WTC11 (cell line): ENCODE measurements at regions not wholly inside any gene's neighbourhood (a gene's known extent, or its start where the extent isn't known, plus 50 kb on each side); places are given as distances from the start of the nearest gene placed in this dataset.

ENCODE experiments used
- ATAC-seq: fragments of 200-7000 bp; cut with Tn5 transposase; 2 replicates; pipeline ENCODE4 v1.10.0; 2021; ENCODE audit warnings: mild to moderate bottlenecking, moderate library complexity
- CTCF ChIA-PET: fragments of 300-600 bp; sonication (Branson Sonifier 250); formaldehyde crosslinking; loops from one replicate; lab custom pipeline; 2021; ENCODE audit warnings: antibody characterized with exemption; lab: Charles Lee
- POLR2A ChIA-PET: fragments of 350-600 bp; sonication (Branson Sonifier 250); formaldehyde crosslinking; loops from one replicate; lab custom pipeline; 2021; ENCODE audit warnings: antibody characterized with exemption; lab: Charles Lee
- DNase-seq: peaks from one replicate; pipeline ENCODE4 v3.0.0; 2021; ENCODE audit warnings: low spot score
- H3K27ac Mint-ChIP-seq: 2 replicates; pipeline ENCODE4 v1.8.0; 2021; ENCODE audit warnings: mixed read lengths
- H3K27me3 Mint-ChIP-seq: 2 replicates; pipeline ENCODE4 v1.8.0; 2021; ENCODE audit warnings: low read depth, mild to moderate bottlenecking, moderate library complexity, mixed read lengths
- H3K36me3 Mint-ChIP-seq: 2 replicates; pipeline ENCODE4 v1.8.0; 2021; ENCODE audit warnings: mixed read lengths
- H3K4me1 Mint-ChIP-seq: 2 replicates; pipeline ENCODE4 v1.8.0; 2022; ENCODE audit warnings: mixed read lengths
- H3K4me3 Mint-ChIP-seq: 2 replicates; pipeline ENCODE4 v1.8.0; 2021; ENCODE audit warnings: mild to moderate bottlenecking, moderate library complexity, mixed read lengths
- H3K9me3 Mint-ChIP-seq: 2 replicates; pipeline ENCODE4 v1.8.0; 2021; ENCODE audit warnings: mixed read lengths
- ARID4B ChIP-seq: sonication (generic); formaldehyde crosslinking; IDR thresholded peaks from 2 replicates; pipeline ENCODE4 v1.8.0; 2023; ENCODE audit warnings: missing genetic modification reagents, mild to moderate bottlenecking, borderline replicate concordance
- CBFB ChIP-seq: sonication (generic); formaldehyde crosslinking; IDR thresholded peaks from 2 replicates; pipeline ENCODE4 v1.8.1; 2022; ENCODE audit warnings: mild to moderate bottlenecking, low read depth, missing genetic modification reagents
- CREM ChIP-seq: sonication (generic); formaldehyde crosslinking; IDR thresholded peaks from 2 replicates; pipeline ENCODE4 v1.8.1; 2022; ENCODE audit warnings: mild to moderate bottlenecking, missing genetic modification reagents, moderate library complexity
- GRHL2 ChIP-seq: fragments of 250-450 bp; sonication (Bioruptor Pico); IDR thresholded peaks from 2 replicates; pipeline ENCODE4 v1.8.0; 2022; ENCODE audit warnings: mild to moderate bottlenecking, moderate library complexity; ENCODE audit not compliant: insufficient replicate concordance, severe bottlenecking
- HMGXB4 ChIP-seq: sonication (generic); formaldehyde crosslinking; IDR thresholded peaks from 2 replicates; pipeline ENCODE4 v1.8.1; 2023; ENCODE audit warnings: mild to moderate bottlenecking, moderate library complexity, missing genetic modification reagents
- IRF2 ChIP-seq: sonication (generic); formaldehyde crosslinking; IDR thresholded peaks from 2 replicates; pipeline ENCODE4 v1.8.0; 2022; ENCODE audit warnings: low read depth, missing genetic modification reagents, borderline replicate concordance
- JUN ChIP-seq: sonication (generic); formaldehyde crosslinking; IDR thresholded peaks from 2 replicates; pipeline ENCODE4 v1.8.0; 2023; ENCODE audit warnings: mild to moderate bottlenecking, missing genetic modification reagents
- OVOL2 ChIP-seq: fragments of 250-450 bp; sonication (Bioruptor Pico); IDR thresholded peaks from 2 replicates; pipeline ENCODE4 v1.9.0; 2021; ENCODE audit warnings: mild to moderate bottlenecking, borderline replicate concordance
- STAT6 ChIP-seq: sonication (generic); formaldehyde crosslinking; conservative IDR thresholded peaks from 2 replicates; pipeline ENCODE4 v1.8.1; 2023; ENCODE audit warnings: mild to moderate bottlenecking, low read depth, missing genetic modification reagents, moderate library complexity
- ZNF416 ChIP-seq: fragments of 250-450 bp; sonication (Bioruptor Pico); IDR thresholded peaks from 2 replicates; pipeline ENCODE4 v1.9.0; 2021; ENCODE audit warnings: mild to moderate bottlenecking, inconsistent platforms
- TF ChIP-seq, protein P1 (sequence below): sonication (generic); formaldehyde crosslinking; IDR thresholded peaks from 2 replicates; pipeline ENCODE4 v1.8.0; 2023; ENCODE audit warnings: missing genetic modification reagents
- TF ChIP-seq, protein P2 (sequence below): sonication (generic); formaldehyde crosslinking; IDR thresholded peaks from 2 replicates; pipeline ENCODE4 v1.8.1; 2023; ENCODE audit warnings: mild to moderate bottlenecking, missing genetic modification reagents, borderline replicate concordance
- TF ChIP-seq, protein P3 (sequence below): sonication (generic); formaldehyde crosslinking; IDR thresholded peaks from 2 replicates; pipeline ENCODE4 v1.8.0; 2023; ENCODE audit warnings: mild to moderate bottlenecking, missing genetic modification reagents
- TF ChIP-seq, protein P4 (sequence below): fragments of 250-450 bp; sonication (Bioruptor Pico); IDR thresholded peaks from 2 replicates; pipeline ENCODE4 v1.9.0; 2021; ENCODE audit warnings: moderate library complexity, mild to moderate bottlenecking, inconsistent platforms, borderline replicate concordance

GRCh38 chr2:240364961-240365775, 70.3 kb upstream of the GPC1 start (continued):
- TF ChIP-seq HMGXB4 (CRISPR knock-in tag) = no peak
- no peak for TF ChIP-seq GRHL2 (CRISPR knock-in tag)
- no peak for TF ChIP-seq OVOL2 (CRISPR knock-in tag)
- TF ChIP-seq, protein P1, sequence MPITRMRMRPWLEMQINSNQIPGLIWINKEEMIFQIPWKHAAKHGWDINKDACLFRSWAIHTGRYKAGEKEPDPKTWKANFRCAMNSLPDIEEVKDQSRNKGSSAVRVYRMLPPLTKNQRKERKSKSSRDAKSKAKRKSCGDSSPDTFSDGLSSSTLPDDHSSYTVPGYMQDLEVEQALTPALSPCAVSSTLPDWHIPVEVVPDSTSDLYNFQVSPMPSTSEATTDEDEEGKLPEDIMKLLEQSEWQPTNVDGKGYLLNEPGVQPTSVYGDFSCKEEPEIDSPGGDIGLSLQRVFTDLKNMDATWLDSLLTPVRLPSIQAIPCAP (CRISPR knock-in tag) = no peak
- TF ChIP-seq CBFB = no peak
- TF ChIP-seq, all 79 proteins: peak for 0

DNA sequence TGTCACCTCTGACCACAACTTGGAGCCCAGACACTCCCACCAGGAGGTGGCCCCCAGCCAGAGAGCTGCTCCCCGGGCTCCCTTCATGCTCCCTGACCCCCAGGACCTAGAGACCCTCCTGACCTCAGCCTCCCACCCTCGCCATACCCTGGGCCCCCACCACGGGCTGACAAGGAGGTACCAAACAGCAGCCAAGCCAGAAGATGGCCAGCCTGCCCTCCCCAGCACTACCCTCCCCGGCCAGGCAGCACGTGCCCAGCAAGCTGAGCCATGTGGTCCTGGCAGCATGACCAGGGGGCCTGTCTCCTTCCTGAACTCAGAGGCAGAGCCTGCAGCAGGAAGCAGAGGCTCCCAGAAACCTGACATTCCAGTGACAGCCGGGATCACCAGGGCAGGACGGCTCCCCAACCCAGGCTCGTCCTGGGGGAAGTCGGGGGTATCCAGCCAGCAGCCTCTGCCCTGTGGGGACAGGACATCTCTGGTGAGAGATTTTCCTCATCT, 69.4 kb upstream of the GPC1 start:
- Mint-ChIP-seq H3K4me3 (no peak overlapping the region), H3K36me3 (peaks cover 4% of the 10 kb centered on the region), H3K27me3 (peaks cover 2% of the 10 kb centered on the region), H3K27ac (no peak overlapping the region), H3K4me1 (peaks cover 4% of the 10 kb centered on the region; the same call in 1 of the 2 replicates), H3K9me3 (peaks cover 13% of the 10 kb centered on the region)
- ChIA-PET CTCF (no interaction called here), POLR2A (no interaction called here)
- no peak for ATAC-seq
- no peak for DNase-seq
- TF ChIP-seq, protein P2, sequence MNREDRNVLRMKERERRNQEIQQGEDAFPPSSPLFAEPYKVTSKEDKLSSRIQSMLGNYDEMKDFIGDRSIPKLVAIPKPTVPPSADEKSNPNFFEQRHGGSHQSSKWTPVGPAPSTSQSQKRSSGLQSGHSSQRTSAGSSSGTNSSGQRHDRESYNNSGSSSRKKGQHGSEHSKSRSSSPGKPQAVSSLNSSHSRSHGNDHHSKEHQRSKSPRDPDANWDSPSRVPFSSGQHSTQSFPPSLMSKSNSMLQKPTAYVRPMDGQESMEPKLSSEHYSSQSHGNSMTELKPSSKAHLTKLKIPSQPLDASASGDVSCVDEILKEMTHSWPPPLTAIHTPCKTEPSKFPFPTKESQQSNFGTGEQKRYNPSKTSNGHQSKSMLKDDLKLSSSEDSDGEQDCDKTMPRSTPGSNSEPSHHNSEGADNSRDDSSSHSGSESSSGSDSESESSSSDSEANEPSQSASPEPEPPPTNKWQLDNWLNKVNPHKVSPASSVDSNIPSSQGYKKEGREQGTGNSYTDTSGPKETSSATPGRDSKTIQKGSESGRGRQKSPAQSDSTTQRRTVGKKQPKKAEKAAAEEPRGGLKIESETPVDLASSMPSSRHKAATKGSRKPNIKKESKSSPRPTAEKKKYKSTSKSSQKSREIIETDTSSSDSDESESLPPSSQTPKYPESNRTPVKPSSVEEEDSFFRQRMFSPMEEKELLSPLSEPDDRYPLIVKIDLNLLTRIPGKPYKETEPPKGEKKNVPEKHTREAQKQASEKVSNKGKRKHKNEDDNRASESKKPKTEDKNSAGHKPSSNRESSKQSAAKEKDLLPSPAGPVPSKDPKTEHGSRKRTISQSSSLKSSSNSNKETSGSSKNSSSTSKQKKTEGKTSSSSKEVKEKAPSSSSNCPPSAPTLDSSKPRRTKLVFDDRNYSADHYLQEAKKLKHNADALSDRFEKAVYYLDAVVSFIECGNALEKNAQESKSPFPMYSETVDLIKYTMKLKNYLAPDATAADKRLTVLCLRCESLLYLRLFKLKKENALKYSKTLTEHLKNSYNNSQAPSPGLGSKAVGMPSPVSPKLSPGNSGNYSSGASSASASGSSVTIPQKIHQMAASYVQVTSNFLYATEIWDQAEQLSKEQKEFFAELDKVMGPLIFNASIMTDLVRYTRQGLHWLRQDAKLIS = no peak
- TF ChIP-seq, protein P3, sequence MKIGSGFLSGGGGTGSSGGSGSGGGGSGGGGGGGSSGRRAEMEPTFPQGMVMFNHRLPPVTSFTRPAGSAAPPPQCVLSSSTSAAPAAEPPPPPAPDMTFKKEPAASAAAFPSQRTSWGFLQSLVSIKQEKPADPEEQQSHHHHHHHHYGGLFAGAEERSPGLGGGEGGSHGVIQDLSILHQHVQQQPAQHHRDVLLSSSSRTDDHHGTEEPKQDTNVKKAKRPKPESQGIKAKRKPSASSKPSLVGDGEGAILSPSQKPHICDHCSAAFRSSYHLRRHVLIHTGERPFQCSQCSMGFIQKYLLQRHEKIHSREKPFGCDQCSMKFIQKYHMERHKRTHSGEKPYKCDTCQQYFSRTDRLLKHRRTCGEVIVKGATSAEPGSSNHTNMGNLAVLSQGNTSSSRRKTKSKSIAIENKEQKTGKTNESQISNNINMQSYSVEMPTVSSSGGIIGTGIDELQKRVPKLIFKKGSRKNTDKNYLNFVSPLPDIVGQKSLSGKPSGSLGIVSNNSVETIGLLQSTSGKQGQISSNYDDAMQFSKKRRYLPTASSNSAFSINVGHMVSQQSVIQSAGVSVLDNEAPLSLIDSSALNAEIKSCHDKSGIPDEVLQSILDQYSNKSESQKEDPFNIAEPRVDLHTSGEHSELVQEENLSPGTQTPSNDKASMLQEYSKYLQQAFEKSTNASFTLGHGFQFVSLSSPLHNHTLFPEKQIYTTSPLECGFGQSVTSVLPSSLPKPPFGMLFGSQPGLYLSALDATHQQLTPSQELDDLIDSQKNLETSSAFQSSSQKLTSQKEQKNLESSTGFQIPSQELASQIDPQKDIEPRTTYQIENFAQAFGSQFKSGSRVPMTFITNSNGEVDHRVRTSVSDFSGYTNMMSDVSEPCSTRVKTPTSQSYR (CRISPR knock-in tag) = no peak
- no peak for TF ChIP-seq ARID4B (CRISPR knock-in tag)
- TF ChIP-seq HMGXB4 (CRISPR knock-in tag) = no peak
- TF ChIP-seq, protein P4, sequence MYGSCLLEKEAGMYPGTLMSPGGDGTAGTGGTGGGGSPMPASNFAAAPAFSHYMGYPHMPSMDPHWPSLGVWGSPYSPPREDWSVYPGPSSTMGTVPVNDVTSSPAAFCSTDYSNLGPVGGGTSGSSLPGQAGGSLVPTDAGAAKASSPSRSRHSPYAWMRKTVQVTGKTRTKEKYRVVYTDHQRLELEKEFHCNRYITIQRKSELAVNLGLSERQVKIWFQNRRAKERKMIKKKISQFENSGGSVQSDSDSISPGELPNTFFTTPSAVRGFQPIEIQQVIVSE (CRISPR knock-in tag) = no peak
- no peak for TF ChIP-seq STAT6 (CRISPR knock-in tag)
- TF ChIP-seq ZNF416 = no peak
- TF ChIP-seq IRF2 = no peak
- TF ChIP-seq CREM = no peak
- TF ChIP-seq JUN = no peak
